ENCODE measurements at regions not wholly inside any gene's neighbourhood (a gene's known extent, or its start where the extent isn't known, plus 50 kb on each side); places are given as distances from the start of the nearest gene placed in this dataset.
"Not testable (repeated sequence)": the region's sequence is repeated elsewhere in the genome, so short reads cannot be mapped to it uniquely, and the experiment has no call there.

- DNase-seq (ENCODE audit: low spot score) = no peak
Measured at GRCh38 chr19:28318469-28319179, 894.3 kb downstream of the UQCRFS1 start.

- DNase-seq (ENCODE audit: low spot score) = no peak
Measured at GRCh38 chr19:28316464-28316863, 896.5 kb downstream of the UQCRFS1 start.

GRCh38 chr19:28314756-28315155 lies 898.2 kb downstream of the UQCRFS1 start:
- DNase-seq (ENCODE audit: low spot score) = no peak

DNA sequence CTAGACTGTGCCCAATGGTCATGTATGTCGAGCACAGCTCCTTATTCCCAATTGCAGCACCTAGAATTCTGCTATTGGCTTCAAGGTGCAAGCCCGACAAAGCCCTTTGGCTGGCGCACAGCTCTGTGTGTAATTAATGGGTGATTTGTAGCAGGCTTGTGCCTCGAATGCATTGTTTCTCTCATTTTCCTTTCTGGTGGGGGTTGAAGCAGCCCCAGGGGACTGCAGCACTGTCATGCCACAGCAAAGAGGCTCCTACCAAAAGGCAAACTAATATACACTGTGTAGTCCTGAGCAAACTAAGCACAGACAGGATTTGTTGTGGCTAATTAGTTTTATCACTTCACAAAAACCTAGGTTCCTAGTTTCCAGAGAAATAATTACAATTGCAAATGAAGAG lies 898.7 kb downstream of the UQCRFS1 start:
- no peak for DNase-seq (ENCODE audit: low spot score)

DNA sequence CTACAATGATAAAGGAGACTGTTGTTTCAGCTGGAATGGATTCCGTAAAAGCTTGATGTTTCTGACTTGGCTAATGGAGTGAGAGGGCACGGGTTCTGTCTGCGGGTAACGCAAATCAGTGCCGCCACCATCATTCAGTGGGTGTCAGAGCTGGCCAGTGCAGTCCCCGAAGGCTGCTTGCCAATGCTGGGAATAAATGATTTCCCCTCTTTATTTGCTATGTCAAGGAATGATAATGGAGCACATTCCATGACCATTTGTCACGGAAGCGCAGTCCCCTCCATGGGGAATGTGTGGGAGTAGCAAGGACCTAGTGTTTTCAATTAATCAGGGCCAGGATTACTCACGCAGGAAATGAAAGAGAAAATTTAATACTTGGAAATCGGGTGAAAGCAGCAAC lies 899.3 kb downstream of the UQCRFS1 start:
- DNase-seq (ENCODE audit: low spot score) = no peak

- DNase-seq (ENCODE audit: low spot score) = no peak
Measured at GRCh38 chr19:28312269-28312668, 900.7 kb downstream of the UQCRFS1 start.

- DNase-seq (ENCODE audit: low spot score) = not testable (repeated sequence)
Measured at GRCh38 chr19:28310829-28311228, 902.1 kb downstream of the UQCRFS1 start.

GRCh38 chr19:28309070-28309469 lies 903.9 kb downstream of the UQCRFS1 start:
- DNase-seq (ENCODE audit: low spot score) = no peak

DNA sequence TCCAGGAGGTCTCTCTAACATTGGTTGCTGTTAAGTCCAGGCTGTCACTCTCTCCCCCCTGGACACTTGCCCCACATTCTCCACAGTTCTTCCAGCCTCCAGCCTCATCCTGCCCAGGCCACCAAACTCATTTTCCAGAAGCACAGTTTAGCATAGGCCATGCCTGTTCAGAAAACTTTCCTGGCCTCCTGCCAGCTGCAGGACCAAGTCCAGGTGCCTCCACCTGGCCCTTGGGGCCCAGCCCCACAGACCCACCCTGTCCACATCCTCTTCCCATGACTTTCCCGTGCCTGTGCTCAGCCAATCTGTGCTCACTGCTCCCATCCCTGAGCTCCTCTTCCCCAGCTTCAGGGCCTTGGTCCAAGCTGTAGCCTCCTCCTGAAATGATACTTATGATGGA lies 905.0 kb downstream of the UQCRFS1 start:
- DNase-seq (ENCODE audit: low spot score) = no peak

DNA sequence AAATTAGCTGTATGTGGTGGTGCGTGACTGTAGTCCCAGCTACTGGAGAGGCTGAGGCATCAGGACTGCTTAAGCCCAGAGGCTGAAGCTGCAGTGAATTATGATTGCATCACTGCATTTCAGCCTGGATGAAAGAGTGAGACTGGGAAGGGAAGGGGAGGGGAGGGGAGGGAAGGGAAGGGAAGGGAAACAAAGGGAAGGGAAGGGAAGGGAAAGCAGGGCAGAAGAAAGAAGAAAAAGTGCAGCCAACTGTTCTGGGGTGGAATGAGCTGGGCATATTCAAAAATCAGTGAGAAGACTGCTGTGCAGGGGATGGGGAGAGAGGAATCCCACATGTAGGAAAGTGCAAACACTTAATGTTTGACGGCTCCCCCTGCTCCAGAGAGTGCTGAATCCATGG lies 905.5 kb downstream of the UQCRFS1 start:
- DNase-seq (ENCODE audit: low spot score) = no peak

DNA sequence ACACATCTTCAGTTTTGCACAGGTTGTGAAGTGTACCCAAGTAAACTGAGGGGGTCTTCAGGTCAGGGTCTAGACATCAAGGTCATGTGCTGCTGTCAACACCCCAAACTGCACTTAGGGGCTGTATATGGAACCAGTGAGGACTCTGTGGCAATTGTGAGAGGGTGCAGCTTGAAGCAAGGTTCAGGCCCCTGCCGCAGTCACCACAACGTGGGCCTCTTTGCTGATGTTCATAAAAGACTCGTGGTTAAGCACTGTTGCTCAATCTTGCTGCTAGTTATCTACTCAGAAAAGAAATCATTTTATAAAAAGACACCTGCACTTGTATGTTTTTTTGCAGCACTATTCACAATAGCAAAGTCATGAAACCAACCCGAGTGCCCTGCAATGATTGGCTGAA lies 907.4 kb downstream of the UQCRFS1 start:
- no peak for DNase-seq (ENCODE audit: low spot score)

- DNase-seq (ENCODE audit: low spot score) = no peak
Measured at GRCh38 chr19:28303502-28303901, 909.4 kb downstream of the UQCRFS1 start.

GRCh38 chr19:28301961-28302360 lies 911.0 kb downstream of the UQCRFS1 start:
- DNase-seq (ENCODE audit: low spot score) = no peak

- no peak for DNase-seq (ENCODE audit: low spot score)
Measured at GRCh38 chr19:28301463-28301862, 911.5 kb downstream of the UQCRFS1 start.

GRCh38 chr19:28299649-28300048 lies 913.3 kb downstream of the UQCRFS1 start:
- no peak for DNase-seq (ENCODE audit: low spot score)

DNA sequence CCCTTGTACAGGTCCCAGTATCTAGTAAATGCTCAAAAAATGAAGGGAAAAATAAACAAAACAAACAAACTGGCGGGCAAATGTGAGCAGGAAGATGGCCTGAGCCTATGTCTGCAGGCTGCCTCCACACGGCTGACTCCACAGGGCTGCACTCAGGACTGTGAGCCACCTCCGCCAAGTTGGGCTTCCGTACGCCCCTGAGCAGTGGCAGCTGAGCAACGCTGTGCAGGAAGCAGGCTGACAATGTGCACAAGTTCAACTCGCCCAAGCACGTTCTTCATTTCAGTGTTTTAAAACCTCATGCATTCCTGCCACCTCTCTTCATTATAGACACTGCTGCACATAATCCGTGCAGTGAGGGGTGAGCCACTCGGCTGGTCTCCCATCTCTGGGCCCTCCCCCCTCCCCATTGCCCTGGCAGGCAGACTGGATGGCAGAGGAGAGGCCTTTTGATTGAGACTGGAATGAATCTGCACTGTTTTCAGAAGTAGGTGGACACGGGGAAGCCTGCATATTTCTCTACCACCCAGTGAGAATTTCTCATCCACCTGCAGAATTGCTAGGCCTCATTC lies 915.3 kb downstream of the UQCRFS1 start:
- DNase-seq (ENCODE audit: low spot score) = no peak

GRCh38 chr19:28297036-28297435 lies 915.9 kb downstream of the UQCRFS1 start:
- DNase-seq (ENCODE audit: low spot score) = no peak

DNA sequence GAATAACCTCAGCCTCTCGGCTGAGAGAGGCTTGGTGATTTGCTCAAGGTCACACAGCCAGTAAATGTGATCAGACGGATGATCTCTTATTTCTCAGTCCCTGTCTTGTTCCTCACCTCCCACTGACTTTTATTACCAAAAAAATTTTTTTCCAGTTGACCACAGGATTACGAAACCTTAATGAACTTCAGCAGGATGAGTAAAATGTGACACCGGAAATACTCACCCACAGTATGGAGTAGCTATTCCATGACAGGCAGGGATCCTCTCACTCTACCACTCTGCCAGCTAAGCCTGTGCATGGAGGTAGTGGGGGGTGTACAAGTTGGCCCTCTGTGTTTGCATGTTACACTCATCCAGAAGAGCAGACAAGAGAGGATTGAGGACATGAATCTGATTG lies 916.4 kb downstream of the UQCRFS1 start:
- DNase-seq (ENCODE audit: low spot score) = no peak

DNA sequence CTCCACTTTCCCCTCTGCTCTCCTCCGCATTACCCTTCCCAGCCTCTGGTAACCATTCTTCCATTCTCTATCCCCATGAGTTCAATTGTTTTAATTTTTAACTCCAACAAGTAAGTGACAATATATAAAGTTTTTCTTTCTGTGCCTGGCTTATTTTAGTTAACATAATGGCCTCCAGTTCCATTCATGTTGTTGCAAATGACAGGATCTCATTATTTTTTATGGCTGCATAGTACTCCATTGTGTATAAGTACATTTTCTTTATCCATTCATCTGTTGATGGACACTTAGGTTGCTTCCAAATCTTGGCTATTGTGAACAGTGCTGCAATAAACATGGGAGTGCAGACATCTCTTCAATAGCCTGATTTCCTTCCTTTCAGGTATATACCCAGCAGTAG lies 918.0 kb downstream of the UQCRFS1 start:
- not testable (repeated sequence) for DNase-seq (ENCODE audit: low spot score)

DNA sequence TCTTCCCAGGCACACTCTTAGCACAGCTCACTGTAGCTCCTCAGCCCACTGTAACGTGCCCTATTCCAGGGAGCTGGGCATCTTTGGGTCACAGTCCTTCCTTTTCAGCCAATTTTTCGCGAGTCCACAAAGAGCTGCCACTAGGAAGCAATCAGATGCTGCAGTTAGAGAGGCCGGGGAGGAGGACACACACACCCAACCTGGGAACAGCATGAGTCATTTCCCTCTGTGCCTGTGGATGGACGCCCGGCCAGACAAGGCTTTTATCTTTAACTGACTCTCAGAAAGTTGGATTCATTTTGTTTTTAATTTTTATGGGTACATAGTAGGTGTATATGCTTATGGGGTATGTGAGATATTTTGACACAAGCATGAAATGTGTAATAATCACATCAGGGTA lies 918.6 kb downstream of the UQCRFS1 start:
- DNase-seq (ENCODE audit: low spot score) = no peak

GRCh38 chr19:28293685-28294084 lies 919.3 kb downstream of the UQCRFS1 start:
- DNase-seq (ENCODE audit: low spot score) = no peak

GRCh38 chr19:28292822-28293500 lies 920.0 kb downstream of the UQCRFS1 start:
- no peak for DNase-seq (ENCODE audit: low spot score)

DNA sequence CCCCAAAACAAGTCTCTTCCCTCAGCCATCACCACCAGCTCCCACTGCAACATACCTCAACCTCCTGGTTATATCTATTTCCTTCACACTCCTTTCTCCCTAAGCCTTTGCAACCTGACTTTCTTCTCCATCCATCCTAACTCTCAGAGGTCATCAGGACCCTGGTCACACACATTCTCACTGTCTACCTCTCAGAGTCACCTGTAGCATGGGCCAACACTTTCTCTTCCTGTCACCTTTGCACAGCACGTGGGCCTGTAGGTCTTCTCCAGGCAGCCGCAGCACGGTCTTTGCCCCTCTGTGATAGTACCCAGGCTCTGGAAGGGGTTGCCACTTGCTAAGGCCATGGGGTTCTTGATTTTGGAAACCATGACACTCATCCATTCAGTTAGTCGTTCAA lies 921.1 kb downstream of the UQCRFS1 start:
- DNase-seq (ENCODE audit: low spot score) = no peak
